HG03139 (cell line): ENCODE measurements at regions not wholly inside any gene's neighbourhood (a gene's known extent, or its start where the extent isn't known, plus 50 kb on each side); places are given as distances from the start of the nearest gene placed in this dataset.

Experiments
- ATAC-seq: cut with Tn5 transposase; IDR thresholded peaks from one replicate; pipeline ENCODE4 v1.9.1; 2021; ENCODE audit not compliant: unreplicated experiment

- no peak for ATAC-seq
Observed at GRCh38 chr12:17550011-17550410, 540.0 kb downstream of the RERGL start.

- ATAC-seq: no peak
Observed at GRCh38 chr12:17540921-17541320, 549.1 kb downstream of the RERGL start.

- ATAC-seq: no peak
Observed at GRCh38 chr12:17528394-17528793, 561.6 kb downstream of the RERGL start.

DNA sequence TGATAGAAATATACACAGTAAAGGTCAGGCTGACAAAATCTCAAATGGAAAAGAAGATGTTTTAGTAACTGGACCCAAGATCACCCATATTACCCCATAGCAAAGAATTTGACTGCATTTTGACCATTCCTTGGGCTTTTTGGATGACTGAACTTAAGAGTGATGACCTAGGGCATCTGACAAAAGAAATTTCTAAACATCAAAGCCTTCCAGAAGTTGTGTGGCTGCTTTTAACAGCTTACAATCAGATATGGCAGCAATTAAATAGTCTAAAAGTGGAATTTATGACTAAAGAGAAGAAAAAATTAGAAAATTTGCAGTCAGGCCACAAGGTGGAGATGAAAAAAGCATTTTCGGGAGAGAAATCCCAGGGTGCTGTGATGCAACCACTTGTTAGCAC lies 563.0 kb downstream of the RERGL start:
- no peak for ATAC-seq

DNA sequence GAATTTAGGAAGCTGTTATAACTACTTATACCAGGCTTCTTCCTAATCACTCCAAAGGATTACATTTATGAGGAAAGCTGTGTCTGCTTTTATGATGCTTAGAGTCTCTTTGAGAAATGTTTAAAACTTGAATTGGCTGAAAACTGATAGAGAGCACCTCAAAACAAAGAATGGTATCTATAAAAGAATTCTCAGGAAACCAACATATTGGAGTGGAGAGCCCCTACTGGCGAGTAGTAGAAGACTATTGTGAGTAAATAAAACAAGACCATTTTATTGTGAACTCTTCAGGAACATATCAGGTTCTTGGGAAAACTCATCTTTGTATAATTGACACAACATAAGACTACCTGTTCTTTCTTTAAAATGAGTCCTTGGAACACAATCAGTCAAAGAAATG lies 578.6 kb downstream of the RERGL start:
- no peak for ATAC-seq

DNA sequence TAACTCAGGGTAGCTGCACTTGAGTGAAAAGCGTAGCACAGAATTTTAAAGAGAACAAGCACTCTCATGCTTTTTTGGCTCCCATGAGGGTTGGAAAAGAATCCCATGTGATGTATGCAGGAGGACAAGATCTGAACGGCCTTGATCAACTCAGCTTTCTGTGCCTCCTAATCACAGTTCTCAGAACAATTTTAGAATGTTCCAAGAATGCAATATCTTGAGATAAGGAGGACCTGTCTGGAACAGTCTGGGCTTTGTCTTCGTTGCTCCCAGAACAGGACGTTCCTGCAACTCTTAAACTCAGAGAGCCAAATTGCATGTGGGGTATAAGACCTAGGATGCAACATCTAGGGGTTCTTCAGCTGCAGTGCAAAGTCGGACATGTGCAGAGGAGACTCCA lies 582.7 kb downstream of the RERGL start:
- no peak for ATAC-seq

GRCh38 chr12:17503742-17504141 lies 586.3 kb downstream of the RERGL start:
- no peak for ATAC-seq

DNA sequence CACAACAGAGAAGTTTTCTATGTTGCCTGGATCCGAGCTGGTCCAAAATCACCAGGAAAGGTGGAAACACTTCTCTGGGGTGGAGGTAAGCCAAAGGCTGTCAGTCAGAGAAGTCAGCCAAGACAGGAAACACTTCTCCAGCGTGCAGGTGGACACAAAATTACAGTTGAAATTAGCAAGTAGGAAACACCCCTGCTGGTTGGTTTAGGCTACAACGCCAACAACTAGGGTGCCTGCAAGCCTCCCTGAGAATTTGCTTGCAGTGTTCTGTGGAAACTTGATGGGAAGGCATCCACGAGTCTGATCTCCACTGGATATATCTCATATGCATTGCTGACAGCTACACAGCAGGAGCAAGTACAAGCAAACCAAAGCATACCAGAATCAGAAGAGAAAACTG lies 600.5 kb downstream of the RERGL start:
- ATAC-seq: no peak

- ATAC-seq: no peak
Observed at GRCh38 chr12:17478908-17479673, 610.9 kb downstream of the RERGL start.

DNA sequence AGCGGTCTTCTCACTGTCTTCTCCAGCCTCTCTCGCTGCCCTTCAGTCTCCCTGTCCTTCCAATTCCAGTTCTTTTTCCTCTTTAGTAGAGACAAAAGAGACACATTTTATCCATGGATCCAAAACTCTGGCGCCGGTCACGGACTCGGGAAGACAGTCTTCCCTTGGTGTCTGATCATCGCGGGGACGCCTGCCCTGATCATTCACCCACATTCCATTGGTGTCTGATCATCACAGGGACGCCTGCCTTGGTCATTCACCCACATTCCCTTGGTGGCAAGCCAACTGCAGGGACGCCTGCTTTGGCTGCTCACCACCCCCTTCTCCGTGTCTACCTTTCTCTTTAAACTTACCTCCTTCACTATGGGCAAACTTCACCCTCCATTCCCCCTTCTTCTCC lies 619.5 kb downstream of the RERGL start:
- ATAC-seq: no peak

DNA sequence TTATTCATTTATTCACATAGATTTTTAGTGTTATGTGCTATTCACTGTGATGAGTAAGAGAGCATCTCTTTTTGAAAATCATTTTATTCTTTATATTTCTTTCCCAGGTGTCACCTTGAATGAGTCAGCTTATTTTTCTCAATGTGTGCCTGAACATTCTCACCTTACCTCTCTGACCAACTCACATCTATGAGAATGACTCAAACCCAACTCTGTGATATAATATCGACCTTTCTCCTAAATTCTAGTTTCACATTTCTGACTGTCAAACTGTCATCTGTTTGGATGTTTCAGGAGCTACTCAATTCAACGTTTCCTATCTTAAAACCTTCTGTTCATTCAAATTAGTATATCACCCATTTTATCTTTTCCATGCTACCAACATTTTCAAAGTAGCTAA lies 630.8 kb downstream of the RERGL start:
- ATAC-seq: no peak

GRCh38 chr12:17456486-17456885 lies 633.5 kb downstream of the RERGL start:
- ATAC-seq: no peak

DNA sequence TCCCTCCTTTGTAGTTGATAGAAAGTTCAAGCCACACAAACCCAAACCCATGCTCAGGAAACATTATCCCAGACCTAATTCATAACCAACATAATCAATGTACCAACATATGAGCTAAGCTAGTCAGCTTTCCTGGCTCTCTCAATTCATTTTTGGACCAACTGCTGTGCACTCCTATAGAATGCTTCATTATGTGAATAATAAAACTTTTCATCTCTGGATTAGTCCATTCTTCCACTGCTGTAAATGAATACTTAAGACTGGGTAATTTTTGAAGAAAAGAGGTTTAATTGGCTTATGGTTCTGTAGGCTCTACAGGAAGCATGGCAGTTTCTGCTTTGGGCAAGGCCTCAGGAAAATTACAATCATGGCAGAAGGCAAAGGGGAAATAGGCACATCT lies 651.9 kb downstream of the RERGL start:
- no peak for ATAC-seq

- ATAC-seq: no peak
Observed at GRCh38 chr12:17416748-17417147, 673.2 kb downstream of the RERGL start.

- no peak for ATAC-seq
Observed at GRCh38 chr12:17414596-17414995, 675.4 kb downstream of the RERGL start.

GRCh38 chr12:17411662-17412061 lies 678.3 kb downstream of the RERGL start:
- no peak for ATAC-seq

- no peak for ATAC-seq
Observed at GRCh38 chr12:17388679-17389078, 701.3 kb downstream of the RERGL start.

- ATAC-seq: no peak
Observed at GRCh38 chr12:17383321-17383720, 706.7 kb downstream of the RERGL start.

GRCh38 chr12:17381211-17381610 lies 708.8 kb downstream of the RERGL start:
- no peak for ATAC-seq

DNA sequence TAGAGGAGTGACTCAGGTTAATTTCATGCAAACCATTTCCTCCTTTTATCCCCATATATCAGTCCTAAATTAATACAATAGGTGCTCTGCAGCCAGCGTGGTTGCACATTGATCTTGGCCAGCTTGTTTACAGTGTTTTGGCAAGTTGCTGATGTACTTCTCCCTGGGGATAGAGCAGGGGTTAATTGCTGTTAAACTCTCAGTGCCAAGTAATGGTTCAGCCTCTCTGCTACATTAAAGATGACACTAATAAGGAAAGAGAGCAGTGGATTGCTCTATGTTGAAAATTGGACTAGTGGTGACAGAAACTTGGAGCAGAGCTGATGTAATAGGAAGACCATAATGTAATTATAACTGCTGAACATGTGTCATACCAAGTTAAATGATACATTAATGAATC lies 717.5 kb downstream of the RERGL start:
- no peak for ATAC-seq

DNA sequence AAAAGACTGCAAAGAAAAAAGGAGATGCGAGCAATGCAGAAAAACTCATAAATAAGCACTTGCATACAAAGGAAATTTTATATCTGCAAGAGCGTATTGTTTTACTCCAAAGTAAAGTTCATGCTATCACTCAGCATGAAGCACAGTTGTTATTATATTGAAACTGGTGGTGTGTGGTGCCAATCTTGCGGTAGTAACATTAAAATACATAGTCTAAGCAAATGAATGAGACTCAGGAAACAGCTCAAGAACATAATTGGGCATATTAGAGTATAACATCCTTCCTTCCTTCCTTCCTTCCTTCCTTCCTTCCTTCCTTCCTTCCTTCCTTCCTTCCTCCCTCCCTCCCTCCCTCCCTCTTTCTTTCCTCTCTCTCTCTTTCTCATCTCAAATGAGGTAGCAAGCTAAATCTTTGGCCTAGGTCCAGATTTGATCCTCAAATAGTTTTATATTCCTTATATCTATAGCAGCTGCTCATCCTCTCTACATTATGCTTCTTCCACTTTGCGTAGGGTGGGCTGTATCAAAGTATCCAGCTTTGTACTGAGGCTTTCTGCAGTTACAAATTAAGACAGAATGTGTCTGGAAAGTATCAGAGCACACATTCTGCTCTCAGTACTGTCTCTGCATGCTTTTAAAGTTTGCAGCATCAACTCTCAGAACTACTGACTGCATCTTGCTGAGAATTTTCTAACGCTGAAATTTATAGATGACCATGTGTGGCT lies 718.3 kb downstream of the RERGL start:
- no peak for ATAC-seq

DNA sequence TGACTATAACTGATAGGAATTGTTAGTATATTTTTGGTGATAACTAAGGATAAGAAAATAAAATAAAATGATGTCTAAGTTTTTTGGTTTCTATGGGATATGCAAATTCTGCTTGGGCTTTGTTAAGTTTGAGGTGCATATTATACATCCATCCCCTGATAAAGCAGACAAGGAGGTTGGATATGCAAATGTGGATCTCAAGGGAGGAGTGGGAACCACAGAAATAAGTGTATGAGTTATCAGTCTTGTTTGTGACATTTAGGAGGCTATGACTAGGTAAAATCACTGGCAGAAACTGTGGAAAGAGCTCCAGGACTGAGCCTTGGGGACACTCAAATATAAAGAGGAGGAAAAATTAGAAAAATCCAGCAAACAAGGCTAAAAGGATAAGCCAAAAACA lies 719.4 kb downstream of the RERGL start:
- no peak for ATAC-seq

GRCh38 chr12:17369556-17369955 lies 720.4 kb downstream of the RERGL start:
- ATAC-seq: no peak
